WTC11 (cell line): ENCODE measurements at regions not wholly inside any gene's neighbourhood (a gene's known extent, or its start where the extent isn't known, plus 50 kb on each side); places are given as distances from the start of the nearest gene placed in this dataset.

ENCODE experiments used
- ATAC-seq: fragments of 200-7000 bp; cut with Tn5 transposase; 2 replicates; pipeline ENCODE4 v1.10.0; 2021; ENCODE audit warnings: mild to moderate bottlenecking, moderate library complexity
- CTCF ChIA-PET: fragments of 300-600 bp; sonication (Branson Sonifier 250); formaldehyde crosslinking; loops from one replicate; lab custom pipeline; 2021; ENCODE audit warnings: antibody characterized with exemption; lab: Charles Lee
- POLR2A ChIA-PET: fragments of 350-600 bp; sonication (Branson Sonifier 250); formaldehyde crosslinking; loops from one replicate; lab custom pipeline; 2021; ENCODE audit warnings: antibody characterized with exemption; lab: Charles Lee
- DNase-seq: peaks from one replicate; pipeline ENCODE4 v3.0.0; 2021; ENCODE audit warnings: low spot score
- H3K27ac Mint-ChIP-seq: 2 replicates; pipeline ENCODE4 v1.8.0; 2021; ENCODE audit warnings: mixed read lengths
- H3K27me3 Mint-ChIP-seq: 2 replicates; pipeline ENCODE4 v1.8.0; 2021; ENCODE audit warnings: low read depth, mild to moderate bottlenecking, moderate library complexity, mixed read lengths
- H3K36me3 Mint-ChIP-seq: 2 replicates; pipeline ENCODE4 v1.8.0; 2021; ENCODE audit warnings: mixed read lengths
- H3K4me1 Mint-ChIP-seq: 2 replicates; pipeline ENCODE4 v1.8.0; 2022; ENCODE audit warnings: mixed read lengths
- H3K4me3 Mint-ChIP-seq: 2 replicates; pipeline ENCODE4 v1.8.0; 2021; ENCODE audit warnings: mild to moderate bottlenecking, moderate library complexity, mixed read lengths
- H3K9me3 Mint-ChIP-seq: 2 replicates; pipeline ENCODE4 v1.8.0; 2021; ENCODE audit warnings: mixed read lengths
- CREM ChIP-seq: sonication (generic); formaldehyde crosslinking; IDR thresholded peaks from 2 replicates; pipeline ENCODE4 v1.8.1; 2022; ENCODE audit warnings: mild to moderate bottlenecking, missing genetic modification reagents, moderate library complexity
- EMX1 ChIP-seq: fragments of 250-450 bp; sonication (Bioruptor Pico); IDR thresholded peaks from 2 replicates; pipeline ENCODE4 v1.8.0; 2021; ENCODE audit warnings: mild to moderate bottlenecking
- FOXP1 ChIP-seq: sonication (generic); formaldehyde crosslinking; IDR thresholded peaks from 2 replicates; pipeline ENCODE4 v1.8.0; 2022; ENCODE audit warnings: missing genetic modification reagents, mild to moderate bottlenecking, moderate library complexity, borderline replicate concordance
- GABPB1 ChIP-seq: sonication (generic); formaldehyde crosslinking; IDR thresholded peaks from 2 replicates; pipeline ENCODE4 v1.8.1; 2023; ENCODE audit warnings: mild to moderate bottlenecking, missing genetic modification reagents
- HMGA2 ChIP-seq: fragments of 250-450 bp; sonication (Bioruptor Pico); IDR thresholded peaks from 2 replicates; pipeline ENCODE4 v1.4.0; 2021; ENCODE audit warnings: mild to moderate bottlenecking, moderate library complexity
- RELA ChIP-seq: sonication (generic); formaldehyde crosslinking; IDR thresholded peaks from 2 replicates; pipeline ENCODE4 v1.8.1; 2022; ENCODE audit warnings: missing genetic modification reagents, mild to moderate bottlenecking, borderline replicate concordance
- RORB ChIP-seq: fragments of 250-450 bp; sonication (Bioruptor Pico); IDR thresholded peaks from 2 replicates; pipeline ENCODE4 v1.9.0; 2021; ENCODE audit warnings: mild to moderate bottlenecking
- SMAD3 ChIP-seq: sonication (generic); formaldehyde crosslinking; IDR thresholded peaks from 2 replicates; pipeline ENCODE4 v1.8.0; 2022; ENCODE audit warnings: missing genetic modification reagents, mild to moderate bottlenecking, borderline replicate concordance
- SMAD4 ChIP-seq: sonication (generic); formaldehyde crosslinking; IDR thresholded peaks from 2 replicates; pipeline ENCODE4 v1.8.0; 2022; ENCODE audit warnings: mild to moderate bottlenecking, missing genetic modification reagents
- ZBTB21 ChIP-seq: sonication (generic); formaldehyde crosslinking; IDR thresholded peaks from 2 replicates; pipeline ENCODE4 v1.8.1; 2023; ENCODE audit warnings: mild to moderate bottlenecking, missing genetic modification reagents, borderline replicate concordance
- ZNF121 ChIP-seq: sonication (generic); formaldehyde crosslinking; IDR thresholded peaks from 2 replicates; pipeline ENCODE4 v1.8.0; 2023; ENCODE audit warnings: missing genetic modification reagents
- ZNF263 ChIP-seq: sonication (generic); formaldehyde crosslinking; IDR thresholded peaks from 2 replicates; pipeline ENCODE4 v1.8.1; 2022; ENCODE audit warnings: low read depth, mild to moderate bottlenecking, moderate library complexity, missing genetic modification reagents
- TF ChIP-seq, protein P1 (sequence below): sonication (generic); formaldehyde crosslinking; IDR thresholded peaks from 2 replicates; pipeline ENCODE4 v1.8.0; 2023; ENCODE audit warnings: missing genetic modification reagents
- TF ChIP-seq, protein P2 (sequence below): fragments of 250-450 bp; sonication (Bioruptor Pico); IDR thresholded peaks from 2 replicates; pipeline ENCODE4 v1.9.0; 2021; ENCODE audit warnings: mild to moderate bottlenecking
- TF ChIP-seq, protein P3 (sequence below): sonication (generic); formaldehyde crosslinking; IDR thresholded peaks from 2 replicates; pipeline ENCODE4 v1.8.1; 2023; ENCODE audit warnings: mild to moderate bottlenecking, missing genetic modification reagents
- TF ChIP-seq, protein P4 (sequence below): sonication (generic); formaldehyde crosslinking; IDR thresholded peaks from 2 replicates; pipeline ENCODE4 v1.8.0; 2022; ENCODE audit warnings: missing genetic modification reagents
- TF ChIP-seq, protein P5 (sequence below): fragments of 250-450 bp; sonication (Bioruptor Pico); IDR thresholded peaks from 2 replicates; pipeline ENCODE4 v1.9.0; 2021; ENCODE audit warnings: mild to moderate bottlenecking, borderline replicate concordance

DNA sequence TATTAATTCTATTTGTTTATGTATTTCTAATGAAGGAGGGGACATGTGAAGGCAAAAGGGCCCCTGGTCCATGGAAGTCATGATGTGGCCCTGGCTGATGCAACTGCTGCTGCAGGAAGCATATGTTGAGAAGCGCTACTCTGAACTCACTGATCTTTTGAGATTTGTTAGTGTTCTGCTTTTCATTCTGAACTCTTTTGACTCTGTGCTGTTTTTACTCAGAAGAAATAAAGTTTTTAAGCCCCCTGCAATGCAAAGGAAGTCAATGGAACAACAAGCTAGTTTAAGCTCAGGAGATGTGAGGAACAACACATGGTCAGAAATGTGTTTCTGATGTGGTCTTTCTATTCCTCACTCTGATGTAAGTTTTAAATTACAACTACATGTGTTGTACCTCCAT is 88.9 kb upstream of the BTG1 start:
- POLR2A ChIA-PET: no interaction called here
- H3K4me1 Mint-ChIP-seq: no peaks in the 10 kb centered on the region
- DNase-seq (no peak), ATAC-seq (no peak)
- H3K36me3 Mint-ChIP-seq: no peaks in the 10 kb centered on the region
- H3K27ac Mint-ChIP-seq: no peak overlapping the region; the same call in 1 of the 2 replicates
- no peak overlapping the region for H3K4me3 Mint-ChIP-seq
- TF ChIP-seq EMX1 (CRISPR knock-in tag): no peak
- no peak for TF ChIP-seq SMAD4 (CRISPR knock-in tag)
- TF ChIP-seq SMAD3: no peak
- no peak for TF ChIP-seq HMGA2 (CRISPR knock-in tag)
- TF ChIP-seq ZBTB21: no peak
- TF ChIP-seq RELA (CRISPR knock-in tag): no peak
- TF ChIP-seq, protein P1, sequence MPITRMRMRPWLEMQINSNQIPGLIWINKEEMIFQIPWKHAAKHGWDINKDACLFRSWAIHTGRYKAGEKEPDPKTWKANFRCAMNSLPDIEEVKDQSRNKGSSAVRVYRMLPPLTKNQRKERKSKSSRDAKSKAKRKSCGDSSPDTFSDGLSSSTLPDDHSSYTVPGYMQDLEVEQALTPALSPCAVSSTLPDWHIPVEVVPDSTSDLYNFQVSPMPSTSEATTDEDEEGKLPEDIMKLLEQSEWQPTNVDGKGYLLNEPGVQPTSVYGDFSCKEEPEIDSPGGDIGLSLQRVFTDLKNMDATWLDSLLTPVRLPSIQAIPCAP (CRISPR knock-in tag): no peak
- TF ChIP-seq CREM (CRISPR knock-in tag): no peak
- TF ChIP-seq, protein P2, sequence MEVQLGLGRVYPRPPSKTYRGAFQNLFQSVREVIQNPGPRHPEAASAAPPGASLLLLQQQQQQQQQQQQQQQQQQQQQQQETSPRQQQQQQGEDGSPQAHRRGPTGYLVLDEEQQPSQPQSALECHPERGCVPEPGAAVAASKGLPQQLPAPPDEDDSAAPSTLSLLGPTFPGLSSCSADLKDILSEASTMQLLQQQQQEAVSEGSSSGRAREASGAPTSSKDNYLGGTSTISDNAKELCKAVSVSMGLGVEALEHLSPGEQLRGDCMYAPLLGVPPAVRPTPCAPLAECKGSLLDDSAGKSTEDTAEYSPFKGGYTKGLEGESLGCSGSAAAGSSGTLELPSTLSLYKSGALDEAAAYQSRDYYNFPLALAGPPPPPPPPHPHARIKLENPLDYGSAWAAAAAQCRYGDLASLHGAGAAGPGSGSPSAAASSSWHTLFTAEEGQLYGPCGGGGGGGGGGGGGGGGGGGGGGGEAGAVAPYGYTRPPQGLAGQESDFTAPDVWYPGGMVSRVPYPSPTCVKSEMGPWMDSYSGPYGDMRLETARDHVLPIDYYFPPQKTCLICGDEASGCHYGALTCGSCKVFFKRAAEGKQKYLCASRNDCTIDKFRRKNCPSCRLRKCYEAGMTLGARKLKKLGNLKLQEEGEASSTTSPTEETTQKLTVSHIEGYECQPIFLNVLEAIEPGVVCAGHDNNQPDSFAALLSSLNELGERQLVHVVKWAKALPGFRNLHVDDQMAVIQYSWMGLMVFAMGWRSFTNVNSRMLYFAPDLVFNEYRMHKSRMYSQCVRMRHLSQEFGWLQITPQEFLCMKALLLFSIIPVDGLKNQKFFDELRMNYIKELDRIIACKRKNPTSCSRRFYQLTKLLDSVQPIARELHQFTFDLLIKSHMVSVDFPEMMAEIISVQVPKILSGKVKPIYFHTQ: no peak
- TF ChIP-seq FOXP1 (CRISPR knock-in tag): no peak
- TF ChIP-seq GABPB1 (CRISPR knock-in tag): no peak
- TF ChIP-seq, protein P3, sequence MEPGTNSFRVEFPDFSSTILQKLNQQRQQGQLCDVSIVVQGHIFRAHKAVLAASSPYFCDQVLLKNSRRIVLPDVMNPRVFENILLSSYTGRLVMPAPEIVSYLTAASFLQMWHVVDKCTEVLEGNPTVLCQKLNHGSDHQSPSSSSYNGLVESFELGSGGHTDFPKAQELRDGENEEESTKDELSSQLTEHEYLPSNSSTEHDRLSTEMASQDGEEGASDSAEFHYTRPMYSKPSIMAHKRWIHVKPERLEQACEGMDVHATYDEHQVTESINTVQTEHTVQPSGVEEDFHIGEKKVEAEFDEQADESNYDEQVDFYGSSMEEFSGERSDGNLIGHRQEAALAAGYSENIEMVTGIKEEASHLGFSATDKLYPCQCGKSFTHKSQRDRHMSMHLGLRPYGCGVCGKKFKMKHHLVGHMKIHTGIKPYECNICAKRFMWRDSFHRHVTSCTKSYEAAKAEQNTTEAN (CRISPR knock-in tag): no peak
- no peak for TF ChIP-seq RORB
- no peak for TF ChIP-seq ZNF121 (CRISPR knock-in tag)
- TF ChIP-seq ZNF263 (CRISPR knock-in tag): no peak
- TF ChIP-seq, protein P4, sequence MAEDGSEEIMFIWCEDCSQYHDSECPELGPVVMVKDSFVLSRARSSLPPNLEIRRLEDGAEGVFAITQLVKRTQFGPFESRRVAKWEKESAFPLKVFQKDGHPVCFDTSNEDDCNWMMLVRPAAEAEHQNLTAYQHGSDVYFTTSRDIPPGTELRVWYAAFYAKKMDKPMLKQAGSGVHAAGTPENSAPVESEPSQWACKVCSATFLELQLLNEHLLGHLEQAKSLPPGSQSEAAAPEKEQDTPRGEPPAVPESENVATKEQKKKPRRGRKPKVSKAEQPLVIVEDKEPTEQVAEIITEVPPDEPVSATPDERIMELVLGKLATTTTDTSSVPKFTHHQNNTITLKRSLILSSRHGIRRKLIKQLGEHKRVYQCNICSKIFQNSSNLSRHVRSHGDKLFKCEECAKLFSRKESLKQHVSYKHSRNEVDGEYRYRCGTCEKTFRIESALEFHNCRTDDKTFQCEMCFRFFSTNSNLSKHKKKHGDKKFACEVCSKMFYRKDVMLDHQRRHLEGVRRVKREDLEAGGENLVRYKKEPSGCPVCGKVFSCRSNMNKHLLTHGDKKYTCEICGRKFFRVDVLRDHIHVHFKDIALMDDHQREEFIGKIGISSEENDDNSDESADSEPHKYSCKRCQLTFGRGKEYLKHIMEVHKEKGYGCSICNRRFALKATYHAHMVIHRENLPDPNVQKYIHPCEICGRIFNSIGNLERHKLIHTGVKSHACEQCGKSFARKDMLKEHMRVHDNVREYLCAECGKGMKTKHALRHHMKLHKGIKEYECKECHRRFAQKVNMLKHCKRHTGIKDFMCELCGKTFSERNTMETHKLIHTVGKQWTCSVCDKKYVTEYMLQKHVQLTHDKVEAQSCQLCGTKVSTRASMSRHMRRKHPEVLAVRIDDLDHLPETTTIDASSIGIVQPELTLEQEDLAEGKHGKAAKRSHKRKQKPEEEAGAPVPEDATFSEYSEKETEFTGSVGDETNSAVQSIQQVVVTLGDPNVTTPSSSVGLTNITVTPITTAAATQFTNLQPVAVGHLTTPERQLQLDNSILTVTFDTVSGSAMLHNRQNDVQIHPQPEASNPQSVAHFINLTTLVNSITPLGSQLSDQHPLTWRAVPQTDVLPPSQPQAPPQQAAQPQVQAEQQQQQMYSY (CRISPR knock-in tag): no peak
- TF ChIP-seq, protein P5, sequence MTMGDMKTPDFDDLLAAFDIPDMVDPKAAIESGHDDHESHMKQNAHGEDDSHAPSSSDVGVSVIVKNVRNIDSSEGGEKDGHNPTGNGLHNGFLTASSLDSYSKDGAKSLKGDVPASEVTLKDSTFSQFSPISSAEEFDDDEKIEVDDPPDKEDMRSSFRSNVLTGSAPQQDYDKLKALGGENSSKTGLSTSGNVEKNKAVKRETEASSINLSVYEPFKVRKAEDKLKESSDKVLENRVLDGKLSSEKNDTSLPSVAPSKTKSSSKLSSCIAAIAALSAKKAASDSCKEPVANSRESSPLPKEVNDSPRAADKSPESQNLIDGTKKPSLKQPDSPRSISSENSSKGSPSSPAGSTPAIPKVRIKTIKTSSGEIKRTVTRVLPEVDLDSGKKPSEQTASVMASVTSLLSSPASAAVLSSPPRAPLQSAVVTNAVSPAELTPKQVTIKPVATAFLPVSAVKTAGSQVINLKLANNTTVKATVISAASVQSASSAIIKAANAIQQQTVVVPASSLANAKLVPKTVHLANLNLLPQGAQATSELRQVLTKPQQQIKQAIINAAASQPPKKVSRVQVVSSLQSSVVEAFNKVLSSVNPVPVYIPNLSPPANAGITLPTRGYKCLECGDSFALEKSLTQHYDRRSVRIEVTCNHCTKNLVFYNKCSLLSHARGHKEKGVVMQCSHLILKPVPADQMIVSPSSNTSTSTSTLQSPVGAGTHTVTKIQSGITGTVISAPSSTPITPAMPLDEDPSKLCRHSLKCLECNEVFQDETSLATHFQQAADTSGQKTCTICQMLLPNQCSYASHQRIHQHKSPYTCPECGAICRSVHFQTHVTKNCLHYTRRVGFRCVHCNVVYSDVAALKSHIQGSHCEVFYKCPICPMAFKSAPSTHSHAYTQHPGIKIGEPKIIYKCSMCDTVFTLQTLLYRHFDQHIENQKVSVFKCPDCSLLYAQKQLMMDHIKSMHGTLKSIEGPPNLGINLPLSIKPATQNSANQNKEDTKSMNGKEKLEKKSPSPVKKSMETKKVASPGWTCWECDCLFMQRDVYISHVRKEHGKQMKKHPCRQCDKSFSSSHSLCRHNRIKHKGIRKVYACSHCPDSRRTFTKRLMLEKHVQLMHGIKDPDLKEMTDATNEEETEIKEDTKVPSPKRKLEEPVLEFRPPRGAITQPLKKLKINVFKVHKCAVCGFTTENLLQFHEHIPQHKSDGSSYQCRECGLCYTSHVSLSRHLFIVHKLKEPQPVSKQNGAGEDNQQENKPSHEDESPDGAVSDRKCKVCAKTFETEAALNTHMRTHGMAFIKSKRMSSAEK (CRISPR knock-in tag): no peak
- no peaks in the 10 kb centered on the region for H3K9me3 Mint-ChIP-seq
- H3K27me3 Mint-ChIP-seq: no peaks in the 10 kb centered on the region
- CTCF ChIA-PET: no interaction called here
